GM19351 (cell line): ENCODE measurements at regions not wholly inside any gene's neighbourhood (a gene's known extent, or its start where the extent isn't known, plus 50 kb on each side); places are given as distances from the start of the nearest gene placed in this dataset.
"Not testable (repeated sequence)": the region's sequence is repeated elsewhere in the genome, so short reads cannot be mapped to it uniquely, and the experiment has no call there.

Source experiments
- ATAC-seq: cut with Tn5 transposase; IDR thresholded peaks from one replicate; pipeline ENCODE4 v1.9.1; 2021; ENCODE audit warnings: mild to moderate bottlenecking, moderate library complexity; ENCODE audit not compliant: unreplicated experiment

GRCh38 chr5:109580225-109580624 lies 109.5 kb upstream of the MAN2A1 start:
- ATAC-seq = no peak

- no peak for ATAC-seq
These were observed 114.2 kb upstream of the MAN2A1 start for GRCh38 chr5:109575506-109575905.

- no peak for ATAC-seq
These were observed 114.7 kb upstream of the MAN2A1 start for GRCh38 chr5:109574985-109575384.

- no peak for ATAC-seq
These were observed 116.0 kb upstream of the MAN2A1 start for GRCh38 chr5:109573766-109574165.

- no peak for ATAC-seq
These were observed 116.5 kb upstream of the MAN2A1 start for GRCh38 chr5:109573256-109573655.

GRCh38 chr5:109571785-109572184 lies 117.9 kb upstream of the MAN2A1 start:
- no peak for ATAC-seq

GRCh38 chr5:109570362-109570874 lies 119.3 kb upstream of the MAN2A1 start:
- ATAC-seq = no peak

- no peak for ATAC-seq
These were observed 122.2 kb upstream of the MAN2A1 start for GRCh38 chr5:109567374-109568044.

- no peak for ATAC-seq
These were observed 123.4 kb upstream of the MAN2A1 start for GRCh38 chr5:109566361-109566760.

GRCh38 chr5:109563739-109564138 lies 126.0 kb upstream of the MAN2A1 start:
- ATAC-seq = no peak

- ATAC-seq = no peak
These were observed 126.5 kb upstream of the MAN2A1 start for GRCh38 chr5:109563189-109563588.

- ATAC-seq = no peak
These were observed 127.3 kb upstream of the MAN2A1 start for GRCh38 chr5:109562441-109562840.

GRCh38 chr5:109561447-109561846 lies 128.3 kb upstream of the MAN2A1 start:
- no peak for ATAC-seq

- no peak for ATAC-seq
These were observed 129.2 kb upstream of the MAN2A1 start for GRCh38 chr5:109560554-109560953.

- ATAC-seq = no peak
These were observed 130.8 kb upstream of the MAN2A1 start for GRCh38 chr5:109558952-109559351.

- ATAC-seq = peak; percentile 51
These were observed 131.4 kb upstream of the MAN2A1 start for GRCh38 chr5:109558364-109558763.

GRCh38 chr5:109553846-109554245 lies 135.9 kb upstream of the MAN2A1 start:
- ATAC-seq = no peak

- ATAC-seq = not testable (repeated sequence)
These were observed 138.5 kb upstream of the MAN2A1 start for GRCh38 chr5:109551234-109551633.

- ATAC-seq = no peak
These were observed 139.7 kb upstream of the MAN2A1 start for GRCh38 chr5:109550077-109550476.

- no peak for ATAC-seq
These were observed 136.7 kb upstream of the PJA2 start for GRCh38 chr5:109546461-109546860.

- not testable (repeated sequence) for ATAC-seq
These were observed 135.1 kb upstream of the PJA2 start for GRCh38 chr5:109544873-109545272.

GRCh38 chr5:109538692-109539091 lies 128.9 kb upstream of the PJA2 start:
- not testable (repeated sequence) for ATAC-seq

GRCh38 chr5:109535090-109535489 lies 125.3 kb upstream of the PJA2 start:
- not testable (repeated sequence) for ATAC-seq
